ENCODE measurements at regions not wholly inside any gene's neighbourhood (a gene's known extent, or its start where the extent isn't known, plus 50 kb on each side); places are given as distances from the start of the nearest gene placed in this dataset.

- no peak for TF ChIP-seq POLR2A (IDR thresholded peaks at IDR 0.05)
- no peak for TF ChIP-seq CTCF (IDR thresholded peaks at IDR 0.05)
Measured at GRCh38 chr4:19380600-19380999, 871.1 kb upstream of the SLIT2 start.

Measured in testis (tissue), 2 donors.